ENCODE measurements at regions not wholly inside any gene's neighbourhood (a gene's known extent, or its start where the extent isn't known, plus 50 kb on each side); places are given as distances from the start of the nearest gene placed in this dataset.

DNA sequence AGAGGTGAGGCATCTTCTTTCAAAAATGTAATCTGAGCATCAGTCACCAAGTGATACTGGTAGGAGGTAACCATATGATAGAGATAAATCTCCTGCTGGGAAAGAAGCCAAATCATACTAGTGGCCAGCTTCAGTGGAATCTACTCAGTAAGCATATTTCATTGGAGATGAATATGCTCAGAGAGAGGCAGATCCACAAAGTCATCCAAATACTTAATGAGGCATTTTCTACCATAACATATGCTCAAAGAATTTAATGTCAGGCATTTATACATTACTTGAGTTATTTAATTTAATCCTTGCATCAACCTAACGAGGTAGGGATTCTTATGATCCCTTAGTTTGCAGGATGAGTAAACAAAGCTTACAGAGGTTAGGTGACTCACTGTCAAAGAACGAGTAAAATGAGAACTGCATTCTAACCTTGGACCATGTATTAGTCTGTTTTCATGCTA lies 50.9 kb upstream of the DMRTA1 start:
- TF ChIP-seq, protein P1, sequence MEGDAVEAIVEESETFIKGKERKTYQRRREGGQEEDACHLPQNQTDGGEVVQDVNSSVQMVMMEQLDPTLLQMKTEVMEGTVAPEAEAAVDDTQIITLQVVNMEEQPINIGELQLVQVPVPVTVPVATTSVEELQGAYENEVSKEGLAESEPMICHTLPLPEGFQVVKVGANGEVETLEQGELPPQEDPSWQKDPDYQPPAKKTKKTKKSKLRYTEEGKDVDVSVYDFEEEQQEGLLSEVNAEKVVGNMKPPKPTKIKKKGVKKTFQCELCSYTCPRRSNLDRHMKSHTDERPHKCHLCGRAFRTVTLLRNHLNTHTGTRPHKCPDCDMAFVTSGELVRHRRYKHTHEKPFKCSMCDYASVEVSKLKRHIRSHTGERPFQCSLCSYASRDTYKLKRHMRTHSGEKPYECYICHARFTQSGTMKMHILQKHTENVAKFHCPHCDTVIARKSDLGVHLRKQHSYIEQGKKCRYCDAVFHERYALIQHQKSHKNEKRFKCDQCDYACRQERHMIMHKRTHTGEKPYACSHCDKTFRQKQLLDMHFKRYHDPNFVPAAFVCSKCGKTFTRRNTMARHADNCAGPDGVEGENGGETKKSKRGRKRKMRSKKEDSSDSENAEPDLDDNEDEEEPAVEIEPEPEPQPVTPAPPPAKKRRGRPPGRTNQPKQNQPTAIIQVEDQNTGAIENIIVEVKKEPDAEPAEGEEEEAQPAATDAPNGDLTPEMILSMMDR (IDR thresholded peaks at IDR 0.05) = no peak
- TF ChIP-seq EZH2 (IDR thresholded peaks at IDR 0.05; ENCODE audit: borderline replicate concordance, insufficient read depth, low read depth, low read length, poor library complexity, severe bottlenecking) = no peak
